Medulla oblongata (tissue), 1 donor: ENCODE measurements at regions not wholly inside any gene's neighbourhood (a gene's known extent, or its start where the extent isn't known, plus 50 kb on each side); places are given as distances from the start of the nearest gene placed in this dataset.

Experiments
- DNase-seq: peaks from one replicate; pipeline ENCODE4 v3.0.0-alpha.2; 2015; ENCODE audit errors: extremely low spot score

GRCh38 chr2:122636097-122636496, 880.6 kb downstream of the TSN start:
- DNase-seq: no peak

GRCh38 chr2:122639176-122639575, 883.7 kb downstream of the TSN start:
- DNase-seq: no peak

- DNase-seq: no peak
These were observed 884.3 kb downstream of the TSN start for GRCh38 chr2:122639711-122640110.

GRCh38 chr2:122643725-122644329, 888.4 kb downstream of the TSN start:
- no peak for DNase-seq

GRCh38 chr2:122651236-122651635, 895.8 kb downstream of the TSN start:
- DNase-seq: no peak

- no peak for DNase-seq
These were observed 896.3 kb downstream of the TSN start for GRCh38 chr2:122651780-122652179.

- DNase-seq: no peak
These were observed 897.2 kb downstream of the TSN start for GRCh38 chr2:122652670-122653069.

GRCh38 chr2:122656403-122656802, 901.0 kb downstream of the TSN start:
- no peak for DNase-seq

GRCh38 chr2:122660786-122661634, 905.6 kb downstream of the TSN start:
- DNase-seq: no peak

- no peak for DNase-seq
These were observed 908.2 kb downstream of the TSN start for GRCh38 chr2:122663620-122664019.

- DNase-seq: no peak
These were observed 914.2 kb downstream of the TSN start for GRCh38 chr2:122669627-122670026.

- no peak for DNase-seq
These were observed 915.4 kb downstream of the TSN start for GRCh38 chr2:122670897-122671296.

- DNase-seq: no peak
These were observed 925.2 kb downstream of the TSN start for GRCh38 chr2:122680662-122681061.

- DNase-seq: no peak
These were observed 926.2 kb downstream of the TSN start for GRCh38 chr2:122681626-122682025.

- DNase-seq: no peak
These were observed 926.9 kb downstream of the TSN start for GRCh38 chr2:122682356-122682755.

GRCh38 chr2:122683018-122683417, 927.6 kb downstream of the TSN start:
- DNase-seq: no peak

- DNase-seq: no peak
These were observed 937.1 kb downstream of the TSN start for GRCh38 chr2:122692400-122693083.

- DNase-seq: no peak
These were observed 942.0 kb downstream of the TSN start for GRCh38 chr2:122697415-122697814.

- DNase-seq: no peak
These were observed 948.2 kb downstream of the TSN start for GRCh38 chr2:122703676-122704075.

- DNase-seq: no peak
These were observed 948.7 kb downstream of the TSN start for GRCh38 chr2:122704109-122704563.

GRCh38 chr2:122705746-122706145, 950.3 kb downstream of the TSN start:
- no peak for DNase-seq

GRCh38 chr2:122706757-122707223, 951.3 kb downstream of the TSN start:
- no peak for DNase-seq
